ENCODE measurements at regions not wholly inside any gene's neighbourhood (a gene's known extent, or its start where the extent isn't known, plus 50 kb on each side); places are given as distances from the start of the nearest gene placed in this dataset.
"Not testable (repeated sequence)": the region's sequence is repeated elsewhere in the genome, so short reads cannot be mapped to it uniquely, and the experiment has no call there.

DNA sequence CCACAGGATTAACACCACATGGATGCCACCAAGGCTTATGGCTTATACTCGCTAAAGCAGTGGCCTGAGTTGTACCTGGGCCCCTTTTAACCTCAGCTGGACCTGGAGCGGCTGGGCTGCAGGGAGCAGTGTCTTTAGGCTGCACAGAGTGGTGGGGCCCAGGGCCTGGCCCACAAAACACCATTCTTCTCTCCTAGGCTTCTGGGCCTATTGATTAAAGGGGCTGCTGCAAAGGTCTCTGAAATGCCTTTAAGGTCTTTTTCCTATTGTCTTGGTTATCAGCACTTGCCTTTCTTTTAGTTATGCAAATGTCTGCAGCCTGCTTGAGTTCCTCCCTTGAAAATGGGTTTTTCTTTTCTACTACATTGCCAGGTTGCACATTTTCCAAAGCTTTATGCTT lies 973.9 kb upstream of the PRR20A start:
- no peak for DNase-seq (ENCODE audit: low read depth)
- in situ Hi-C loops (cut with HindIII; ENCODE audit: low sequenced_read_pairs), result no loop called here
- no peak overlapping the region for H3K4me3 ChIP-seq (ENCODE audit: low read depth, low read length)
- TF ChIP-seq, protein P1, sequence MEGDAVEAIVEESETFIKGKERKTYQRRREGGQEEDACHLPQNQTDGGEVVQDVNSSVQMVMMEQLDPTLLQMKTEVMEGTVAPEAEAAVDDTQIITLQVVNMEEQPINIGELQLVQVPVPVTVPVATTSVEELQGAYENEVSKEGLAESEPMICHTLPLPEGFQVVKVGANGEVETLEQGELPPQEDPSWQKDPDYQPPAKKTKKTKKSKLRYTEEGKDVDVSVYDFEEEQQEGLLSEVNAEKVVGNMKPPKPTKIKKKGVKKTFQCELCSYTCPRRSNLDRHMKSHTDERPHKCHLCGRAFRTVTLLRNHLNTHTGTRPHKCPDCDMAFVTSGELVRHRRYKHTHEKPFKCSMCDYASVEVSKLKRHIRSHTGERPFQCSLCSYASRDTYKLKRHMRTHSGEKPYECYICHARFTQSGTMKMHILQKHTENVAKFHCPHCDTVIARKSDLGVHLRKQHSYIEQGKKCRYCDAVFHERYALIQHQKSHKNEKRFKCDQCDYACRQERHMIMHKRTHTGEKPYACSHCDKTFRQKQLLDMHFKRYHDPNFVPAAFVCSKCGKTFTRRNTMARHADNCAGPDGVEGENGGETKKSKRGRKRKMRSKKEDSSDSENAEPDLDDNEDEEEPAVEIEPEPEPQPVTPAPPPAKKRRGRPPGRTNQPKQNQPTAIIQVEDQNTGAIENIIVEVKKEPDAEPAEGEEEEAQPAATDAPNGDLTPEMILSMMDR (IDR thresholded peaks at IDR 0.05; ENCODE audit: low read depth, low read length, missing control alignments), result no peak

DNA sequence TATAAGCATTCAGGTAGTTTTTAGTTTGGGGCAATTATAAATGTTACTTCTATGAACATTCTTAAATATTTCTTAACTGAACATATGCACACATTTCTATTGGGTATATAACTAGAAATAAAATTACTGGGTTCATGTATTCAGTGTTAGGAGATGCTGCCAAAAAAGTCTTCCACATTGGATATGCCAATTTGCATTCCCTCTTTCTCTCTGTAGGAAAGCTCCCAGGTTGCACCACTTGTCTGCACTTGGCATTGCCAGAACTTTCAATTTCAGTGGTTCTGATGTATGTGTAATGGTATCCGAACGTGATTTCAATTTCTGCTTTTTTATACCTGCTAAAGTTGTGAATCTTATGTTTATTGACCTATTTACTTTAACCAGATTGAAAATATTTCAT lies 972.1 kb upstream of the PRR20A start:
- no peak overlapping the region for H3K4me3 ChIP-seq (ENCODE audit: low read depth, low read length)
- DNase-seq (ENCODE audit: low read depth), result no peak
- in situ Hi-C loops (cut with HindIII; ENCODE audit: low sequenced_read_pairs), result no loop called here

DNA sequence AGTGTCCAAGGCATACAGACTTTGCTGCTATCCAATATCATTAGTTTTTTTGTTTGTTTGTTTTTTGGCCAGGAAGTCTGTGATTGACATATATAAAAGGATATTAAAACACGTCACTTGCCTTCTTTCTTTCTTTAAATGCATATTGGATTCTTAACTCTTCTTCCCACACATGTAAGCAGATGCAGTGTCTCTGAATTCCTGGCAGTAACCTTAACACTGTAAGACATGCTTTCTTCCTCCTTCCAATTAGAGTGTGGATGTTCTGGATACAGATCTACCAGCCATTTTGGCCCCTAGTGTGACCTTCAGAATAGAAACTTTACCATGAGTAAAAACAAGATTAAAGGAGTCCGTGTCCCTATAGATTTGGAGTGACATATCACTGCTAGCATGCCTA lies 967.4 kb upstream of the PRR20A start:
- DNase-seq (ENCODE audit: low read depth), result no peak
- no peak overlapping the region for H3K4me3 ChIP-seq (ENCODE audit: low read depth, low read length)
- in situ Hi-C loops (cut with HindIII; ENCODE audit: low sequenced_read_pairs), result no loop called here
- TF ChIP-seq, protein P1 (IDR thresholded peaks at IDR 0.05; ENCODE audit: low read depth, low read length, missing control alignments), result no peak

More for the DNA sequence above, 972.1 kb upstream of the PRR20A start:
- TF ChIP-seq, protein P1 (IDR thresholded peaks at IDR 0.05; ENCODE audit: low read depth, low read length, missing control alignments), result no peak

GRCh38 chr13:56182598-56182997 lies 958.1 kb upstream of the PRR20A start:
- no peak overlapping the region for H3K4me3 ChIP-seq (ENCODE audit: low read depth, low read length)
- DNase-seq (ENCODE audit: low read depth), result no peak
- TF ChIP-seq, protein P1 (IDR thresholded peaks at IDR 0.05; ENCODE audit: low read depth, low read length, missing control alignments), result no peak
- in situ Hi-C loops (cut with HindIII; ENCODE audit: low sequenced_read_pairs), result no loop called here

- no peak overlapping the region for H3K4me3 ChIP-seq (ENCODE audit: low read depth, low read length)
- DNase-seq (ENCODE audit: low read depth), result no peak
- TF ChIP-seq, protein P1 (IDR thresholded peaks at IDR 0.05; ENCODE audit: low read depth, low read length, missing control alignments), result no peak
- in situ Hi-C loops (cut with HindIII; ENCODE audit: low sequenced_read_pairs), result no loop called here
Observed at GRCh38 chr13:56187331-56187730, 953.4 kb upstream of the PRR20A start.

GRCh38 chr13:56188582-56188981 lies 952.1 kb upstream of the PRR20A start:
- in situ Hi-C loops (cut with HindIII; ENCODE audit: low sequenced_read_pairs); H3K4me3 ChIP-seq (ENCODE audit: low read depth, low read length); DNase-seq (ENCODE audit: low read depth): not testable (repeated sequence)

GRCh38 chr13:56189439-56189838 lies 951.3 kb upstream of the PRR20A start:
- TF ChIP-seq, protein P1 (IDR thresholded peaks at IDR 0.05; ENCODE audit: low read depth, low read length, missing control alignments), result no peak
- in situ Hi-C loops (cut with HindIII; ENCODE audit: low sequenced_read_pairs), result no loop called here
- H3K4me3 ChIP-seq (ENCODE audit: low read depth, low read length), result no peak overlapping the region
- no peak for DNase-seq (ENCODE audit: low read depth)
